ENCODE measurements at regions not wholly inside any gene's neighbourhood (a gene's known extent, or its start where the extent isn't known, plus 50 kb on each side); places are given as distances from the start of the nearest gene placed in this dataset.

DNA sequence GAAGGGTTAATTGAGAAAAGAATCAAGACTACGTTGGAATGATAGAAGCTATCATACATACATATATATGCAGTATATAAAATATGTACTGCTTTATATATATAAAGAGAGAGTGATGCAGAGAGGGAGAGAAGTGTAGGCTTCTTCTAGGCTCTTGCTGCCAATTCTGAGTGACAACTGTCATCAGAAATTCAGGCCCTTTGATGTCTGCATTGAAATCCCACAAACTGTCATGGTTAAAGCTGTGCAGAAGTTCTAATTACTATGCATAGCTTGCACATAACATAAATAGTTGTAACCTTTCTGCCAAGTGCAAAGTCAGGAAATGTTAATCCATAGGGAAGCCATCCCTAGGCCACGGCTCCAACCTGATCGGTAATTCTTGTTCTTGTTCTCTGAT is 251.0 kb downstream of the STIM2 start:
- no peak overlapping the region for H3K27ac ChIP-seq (ENCODE audit: low read depth in 2 of 2, low read length in 1 of 2)

More for the DNA sequence above, 251.0 kb downstream of the STIM2 start:
- Histone ChIP-seq H3K9ac (no peak overlapping the region), H3K36me3 (replicated peaks in 1 of 2; ENCODE audit: control insufficient read depth in 1 of 2, insufficient read depth in 2 of 2, low read length in 1 of 2) (no peaks in the 10 kb centered on the region), H3K79me2 (ENCODE audit: insufficient read depth) (no peaks in the 10 kb centered on the region), H3K27me3 (ENCODE audit: insufficient read depth) (no peaks in the 10 kb centered on the region), H4K20me1 (ENCODE audit: insufficient read depth) (no peaks in the 10 kb centered on the region), H3K9me3 (no peaks in the 10 kb centered on the region), H3K9me2 (no peaks in the 10 kb centered on the region), H3F3A (replicated peaks; ENCODE audit: insufficient read depth) (no peaks in the 10 kb centered on the region), H3K4me1 (ENCODE audit: control insufficient read depth in 1 of 2, insufficient read depth in 2 of 2, low read depth in 1 of 2, low read length in 1 of 2) (no peaks in the 10 kb centered on the region), H3K4me2 (no peak overlapping the region), H3K4me3 (ENCODE audit: low read depth in 2 of 2, low read length in 1 of 2) (no peak overlapping the region), H2AFZ (ENCODE audit: low read depth) (no peak overlapping the region)
- no peak for TF ChIP-seq FOXJ3 (CRISPR knock-in tag; IDR thresholded peaks at IDR 0.05)
- no peak for TF ChIP-seq REST (IDR thresholded peaks at IDR 0.05; ENCODE audit: low read depth, low read length)
- TF ChIP-seq ELF1 (IDR thresholded peaks at IDR 0.05) = no peak
- TF ChIP-seq GATA2 (CRISPR knock-in tag; IDR thresholded peaks at IDR 0.05) = no peak
- no peak for TF ChIP-seq TEAD4 (IDR thresholded peaks at IDR 0.05; ENCODE audit: borderline replicate concordance, insufficient read depth)
- TF ChIP-seq CTCF (IDR thresholded peaks at IDR 0.05) = no peak
- TF ChIP-seq MAX (IDR thresholded peaks at IDR 0.05; ENCODE audit: low read depth) = no peak
- no peak for TF ChIP-seq JUND (IDR thresholded peaks at IDR 0.05)
- TF ChIP-seq MXI1 (IDR thresholded peaks at IDR 0.05; ENCODE audit: low read depth, low read length) = no peak
- TF ChIP-seq RCOR1 (IDR thresholded peaks at IDR 0.05; ENCODE audit: low read length) = no peak
- CTCF ChIA-PET = no interaction called here
- POLR2A ChIA-PET = no interaction called here
- WGBS (ENCODE audit: low lambda C conversion rate) = 6% methylated on average over 3 of the region's 3 CpGs
- no peak for DNase-seq

Measured in SK-N-SH (cell line).